ENCODE measurements at regions not wholly inside any gene's neighbourhood (a gene's known extent, or its start where the extent isn't known, plus 50 kb on each side); places are given as distances from the start of the nearest gene placed in this dataset.

DNA sequence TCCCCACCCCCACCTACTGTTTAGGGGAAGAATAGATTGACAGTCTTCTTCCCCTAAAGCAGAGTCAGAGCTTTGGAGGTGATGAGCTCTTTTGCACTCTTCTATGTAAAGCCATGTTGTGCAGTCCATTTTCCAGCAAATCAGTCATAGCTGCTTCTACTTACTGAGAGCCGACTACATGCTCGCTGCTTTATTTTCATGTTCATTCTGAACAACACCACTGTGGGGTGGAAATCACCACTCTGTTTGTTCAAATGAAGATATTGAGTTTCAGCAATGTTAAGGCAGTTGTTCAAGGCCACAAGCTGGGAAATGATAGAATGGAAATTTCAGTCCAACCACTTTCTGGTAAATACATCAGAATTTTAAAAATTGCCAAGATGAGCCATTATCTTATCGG, 88.3 kb downstream of the INSIG2 start:
- no peak for DNase-seq

DNA sequence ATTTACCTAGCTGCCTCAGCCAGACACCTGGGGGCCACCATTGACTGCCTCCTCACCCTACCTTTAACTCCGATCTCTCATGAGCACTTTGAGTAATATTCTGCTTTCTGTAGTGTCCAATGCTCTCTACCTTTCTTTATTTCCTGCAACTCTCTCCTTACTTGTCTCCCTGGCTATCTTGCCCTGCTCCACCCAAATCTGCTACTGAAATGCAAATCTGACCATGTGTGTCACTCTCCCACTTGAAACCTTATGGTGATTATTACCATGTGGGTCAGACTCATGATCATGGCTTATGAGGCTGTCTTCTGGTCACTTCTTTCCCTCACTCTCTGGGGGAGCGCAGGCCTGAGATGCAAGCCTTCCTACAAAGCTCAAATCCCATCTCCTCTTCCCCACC, 83.3 kb downstream of the INSIG2 start:
- no peak for DNase-seq

DNA sequence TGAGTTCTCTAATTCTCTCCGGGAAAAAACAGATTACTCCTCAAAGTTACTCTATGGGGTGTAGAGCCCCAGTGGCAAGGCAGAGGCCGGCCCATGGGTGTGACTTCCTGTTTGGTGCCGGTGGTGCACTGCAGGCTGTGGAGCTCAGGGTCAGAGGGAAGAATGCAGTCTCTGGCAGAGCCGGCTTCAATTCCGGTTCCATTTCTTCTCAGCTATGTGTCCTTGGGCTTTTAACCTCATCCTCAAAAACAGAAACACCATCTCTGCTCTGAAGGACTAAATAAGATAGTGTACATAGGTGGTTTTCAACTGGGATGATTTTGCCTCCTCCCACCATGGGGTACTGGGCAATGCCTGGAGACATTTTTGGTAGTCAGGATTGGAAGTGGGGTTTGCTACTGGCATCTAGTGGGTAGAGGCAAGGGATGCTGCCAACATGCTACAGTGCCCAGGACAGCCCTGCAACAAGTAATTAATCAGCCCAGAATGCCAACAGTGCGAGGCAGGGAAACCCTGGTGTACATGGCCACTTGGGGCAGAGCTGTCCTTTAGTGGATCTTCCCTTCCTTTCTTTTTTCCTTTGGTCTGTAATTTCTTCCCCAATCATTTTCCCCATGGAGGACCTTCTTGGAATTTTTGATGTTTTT, 81.2 kb downstream of the INSIG2 start:
- no peak for DNase-seq

DNA sequence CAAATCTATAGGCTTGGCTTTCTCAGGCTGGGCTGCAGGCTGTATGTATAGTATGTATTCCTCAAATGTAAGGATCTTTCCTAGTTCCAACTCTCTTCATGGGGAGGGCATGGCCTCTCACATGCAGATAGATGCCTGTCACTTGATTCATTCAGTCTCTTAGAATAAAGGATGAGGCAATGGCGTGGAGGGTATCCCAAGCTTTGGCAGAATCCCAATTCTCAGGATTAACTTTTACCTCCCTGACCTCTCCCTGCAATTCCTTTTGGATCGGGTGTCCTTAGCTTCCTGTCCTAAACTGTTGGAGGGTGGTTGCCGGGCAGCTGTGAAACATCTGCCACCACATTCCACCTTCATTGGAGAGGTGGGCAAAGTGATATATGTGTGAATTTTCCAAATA, 80.3 kb downstream of the INSIG2 start:
- DNase-seq: peak in 1 of 2 experiments; percentile 16

DNA sequence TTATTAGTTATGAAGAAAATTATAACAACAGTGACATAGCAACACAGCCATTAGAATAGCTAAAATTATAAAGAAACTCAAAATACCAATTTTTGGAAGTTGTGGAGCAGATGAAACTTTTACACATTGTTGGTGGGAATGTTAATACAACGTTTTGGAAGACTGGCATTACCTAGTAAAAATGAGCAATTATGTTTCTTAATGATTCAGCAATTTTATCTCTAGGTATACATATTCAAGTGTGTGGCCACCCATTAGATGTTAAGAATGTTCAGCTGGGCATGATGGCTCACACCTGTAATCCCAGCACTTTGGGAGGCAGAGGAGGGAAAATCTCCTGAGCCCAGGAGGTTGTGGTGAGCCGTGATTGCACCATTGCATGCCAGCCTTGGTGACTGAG, 78.8 kb downstream of the INSIG2 start:
- DNase-seq: no peak

DNA sequence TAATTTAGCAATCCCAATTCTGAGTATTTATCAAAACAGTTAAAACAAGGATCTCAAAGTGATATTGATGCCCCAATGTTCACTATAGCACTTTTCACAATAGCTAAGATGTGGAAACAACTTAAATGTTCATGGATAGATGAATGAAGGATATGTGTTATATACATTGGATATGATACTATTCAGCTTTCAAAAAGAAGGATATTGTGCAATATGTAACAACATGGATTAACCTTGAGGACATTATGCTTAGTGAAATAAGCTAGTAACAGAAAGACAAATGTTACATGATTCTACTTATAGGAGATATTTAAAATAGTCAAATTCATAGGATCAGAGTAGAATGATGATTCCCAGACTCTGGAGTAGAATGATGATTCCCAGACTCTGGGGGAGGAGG, 78.0 kb downstream of the INSIG2 start:
- no peak for DNase-seq

DNA sequence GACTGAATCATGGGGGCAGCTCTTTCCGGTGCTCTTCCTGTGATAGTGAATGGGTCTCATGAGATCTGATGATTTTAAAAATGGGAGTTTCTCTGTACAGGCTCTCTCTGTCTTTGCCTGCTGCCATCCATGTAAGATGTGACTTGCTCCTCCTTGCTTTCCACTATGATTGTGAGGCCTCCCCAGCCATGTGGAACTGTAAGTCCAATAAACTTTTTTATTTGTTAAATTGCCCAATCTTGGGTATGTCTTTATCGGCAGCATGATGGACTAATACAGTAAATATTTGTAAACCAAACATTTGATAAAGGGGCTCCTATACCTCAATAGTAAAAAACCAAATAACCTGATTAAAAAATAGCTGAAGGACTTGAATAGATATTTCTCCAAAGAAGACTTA, 77.3 kb downstream of the INSIG2 start:
- no peak for DNase-seq

Measured in SW 1271 (cell line).